ENCODE measurements at regions not wholly inside any gene's neighbourhood (a gene's known extent, or its start where the extent isn't known, plus 50 kb on each side); places are given as distances from the start of the nearest gene placed in this dataset.
"Not testable (repeated sequence)": the region's sequence is repeated elsewhere in the genome, so short reads cannot be mapped to it uniquely, and the experiment has no call there.

DNA sequence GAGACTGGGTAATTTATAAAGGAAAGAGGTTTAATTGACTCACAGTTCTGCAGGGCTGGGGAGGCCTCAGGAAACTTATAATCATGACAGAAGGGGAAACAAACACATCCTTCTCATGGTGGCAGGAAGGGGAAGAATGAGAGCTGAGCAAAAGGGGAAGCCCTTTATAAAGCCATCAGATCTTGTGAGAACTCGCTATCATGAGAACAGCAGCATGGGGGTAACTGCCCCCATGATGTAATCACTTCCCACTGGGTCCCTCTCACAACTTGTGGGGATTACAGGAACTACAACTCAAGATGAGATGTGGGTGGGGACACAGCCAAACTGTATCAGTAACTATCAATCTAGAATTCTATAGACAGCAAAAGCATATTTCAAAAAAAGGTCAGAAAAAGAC is 64.7 kb upstream of the ACTRT2 start:
- H3K4me2 ChIP-seq (ENCODE audit: low read length) = no peak overlapping the region
- no peaks in the 10 kb centered on the region for H3K79me2 ChIP-seq
- H3K9ac ChIP-seq = no peak overlapping the region
- no peaks in the 10 kb centered on the region for H3K4me1 ChIP-seq
- no peaks in the 10 kb centered on the region for H3K27me3 ChIP-seq (ENCODE audit: control insufficient read depth, insufficient read depth, low read length)
- H2AFZ ChIP-seq = no peak overlapping the region
- no peak overlapping the region for H3K4me3 ChIP-seq (ENCODE audit: low read depth, low read length)
- TF ChIP-seq CTCF (IDR thresholded peaks at IDR 0.05) = no peak
- H3K9me3 ChIP-seq (ENCODE audit: control insufficient read depth, low read length) = no peaks in the 10 kb centered on the region
- no peaks in the 10 kb centered on the region for H3K36me3 ChIP-seq (ENCODE audit: control insufficient read depth, insufficient read depth, low read length)
- H3K27ac ChIP-seq = no peak overlapping the region

- no peak overlapping the region for H2AFZ ChIP-seq
- no peak overlapping the region for H3K4me2 ChIP-seq (ENCODE audit: low read length)
- TF ChIP-seq CTCF (IDR thresholded peaks at IDR 0.05) = no peak
- no peaks in the 10 kb centered on the region for H3K4me1 ChIP-seq
- no peak overlapping the region for H3K4me3 ChIP-seq (ENCODE audit: low read depth, low read length)
- H3K27me3 ChIP-seq (ENCODE audit: control insufficient read depth, insufficient read depth, low read length) = no peaks in the 10 kb centered on the region
- no peaks in the 10 kb centered on the region for H3K79me2 ChIP-seq
- no peak overlapping the region for H3K27ac ChIP-seq
- H3K36me3 ChIP-seq (ENCODE audit: control insufficient read depth, insufficient read depth, low read length) = no peaks in the 10 kb centered on the region
- H3K9ac ChIP-seq = no peak overlapping the region
- no peaks in the 10 kb centered on the region for H3K9me3 ChIP-seq (ENCODE audit: control insufficient read depth, low read length)
These were observed 63.9 kb upstream of the ACTRT2 start for GRCh38 chr1:2957329-2957728.

DNA sequence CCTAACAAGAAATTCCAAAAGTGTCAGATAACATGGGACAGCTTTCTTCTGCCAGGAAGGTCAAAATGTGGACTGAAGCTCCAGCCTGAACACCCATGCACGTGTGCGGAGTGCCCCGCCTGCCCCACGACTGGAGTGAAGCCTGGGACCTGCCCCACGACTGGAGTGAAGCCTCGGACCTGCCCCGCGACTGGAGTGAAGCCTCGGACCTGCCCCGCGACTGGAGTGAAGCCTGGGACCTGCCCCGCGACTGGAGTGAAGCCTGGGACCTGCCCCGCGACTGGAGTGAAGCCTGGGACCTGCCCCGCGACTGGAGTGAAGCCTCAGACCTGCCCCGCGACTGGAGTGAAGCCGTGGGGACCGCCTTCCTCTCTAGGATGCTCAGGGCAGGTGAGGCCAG is 61.4 kb upstream of the ACTRT2 start:
- H3K27ac ChIP-seq; H3K4me3 ChIP-seq (ENCODE audit: low read depth, low read length); H3K4me2 ChIP-seq (ENCODE audit: low read length); H3K27me3 ChIP-seq (ENCODE audit: control insufficient read depth, insufficient read depth, low read length); H3K79me2 ChIP-seq; H3K36me3 ChIP-seq (ENCODE audit: control insufficient read depth, insufficient read depth, low read length); H3K9ac ChIP-seq; H2AFZ ChIP-seq; H3K4me1 ChIP-seq; H3K9me3 ChIP-seq (ENCODE audit: control insufficient read depth, low read length): not testable (repeated sequence)

DNA sequence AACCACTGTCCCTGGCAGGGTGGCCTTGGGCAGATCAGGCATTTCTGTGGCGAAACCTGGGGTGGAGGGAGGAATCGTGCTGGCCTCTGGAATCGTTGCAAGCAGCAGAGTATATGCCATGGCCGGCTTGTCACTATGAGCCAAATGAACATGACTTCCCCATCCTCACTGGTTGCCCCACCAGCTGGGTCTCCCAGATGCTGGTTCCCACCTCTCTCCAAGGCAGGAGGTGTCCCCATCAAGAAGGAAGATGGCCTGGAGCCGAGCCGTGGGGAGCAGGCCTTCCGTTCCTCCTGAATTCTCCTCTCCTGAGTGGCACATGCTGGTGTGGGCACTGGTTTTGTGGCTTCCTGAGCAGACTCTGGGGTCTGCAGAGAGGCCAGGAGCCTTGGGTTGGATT is 60.2 kb upstream of the ACTRT2 start:
- no peak overlapping the region for H3K27ac ChIP-seq
- H3K4me2 ChIP-seq (ENCODE audit: low read length) = no peak overlapping the region
- H3K27me3 ChIP-seq (ENCODE audit: control insufficient read depth, insufficient read depth, low read length) = no peaks in the 10 kb centered on the region
- H3K4me3 ChIP-seq (ENCODE audit: low read depth, low read length) = no peak overlapping the region
- no peaks in the 10 kb centered on the region for H3K36me3 ChIP-seq (ENCODE audit: control insufficient read depth, insufficient read depth, low read length)
- H3K9ac ChIP-seq = no peak overlapping the region
- TF ChIP-seq CTCF (IDR thresholded peaks at IDR 0.05) = no peak
- H3K79me2 ChIP-seq = no peaks in the 10 kb centered on the region
- H3K9me3 ChIP-seq (ENCODE audit: control insufficient read depth, low read length) = no peaks in the 10 kb centered on the region
- no peaks in the 10 kb centered on the region for H3K4me1 ChIP-seq
- H2AFZ ChIP-seq = no peak overlapping the region

DNA sequence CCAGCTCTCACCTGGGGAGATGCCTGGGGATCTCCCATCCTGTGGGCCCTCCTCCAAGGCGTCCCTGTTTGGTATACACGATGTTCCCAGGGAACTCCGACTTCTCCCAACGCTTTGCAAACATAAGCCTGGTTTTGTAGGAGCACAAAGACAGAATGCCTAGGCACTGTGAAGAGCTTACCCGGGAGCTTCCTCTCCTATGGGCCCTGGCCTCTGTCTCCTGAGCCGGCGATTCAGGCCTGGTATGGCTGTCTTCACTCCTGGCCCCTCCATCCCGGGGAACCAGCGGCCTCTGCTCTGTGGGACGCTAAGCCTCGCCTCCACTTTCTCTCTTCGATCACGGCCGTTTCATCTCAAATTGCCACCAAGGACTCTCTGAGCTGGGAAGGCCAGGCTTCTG is 59.6 kb upstream of the ACTRT2 start:
- H3K4me3 ChIP-seq (ENCODE audit: low read depth, low read length) = no peak overlapping the region
- no peak overlapping the region for H3K9ac ChIP-seq
- no peaks in the 10 kb centered on the region for H3K36me3 ChIP-seq (ENCODE audit: control insufficient read depth, insufficient read depth, low read length)
- H3K27ac ChIP-seq = no peak overlapping the region
- TF ChIP-seq CTCF (IDR thresholded peaks at IDR 0.05) = no peak
- no peak overlapping the region for H3K4me2 ChIP-seq (ENCODE audit: low read length)
- no peaks in the 10 kb centered on the region for H3K79me2 ChIP-seq
- no peak overlapping the region for H2AFZ ChIP-seq
- no peaks in the 10 kb centered on the region for H3K9me3 ChIP-seq (ENCODE audit: control insufficient read depth, low read length)
- no peaks in the 10 kb centered on the region for H3K4me1 ChIP-seq
- no peaks in the 10 kb centered on the region for H3K27me3 ChIP-seq (ENCODE audit: control insufficient read depth, insufficient read depth, low read length)
